HEK293 (cell line): ENCODE measurements at regions not wholly inside any gene's neighbourhood (a gene's known extent, or its start where the extent isn't known, plus 50 kb on each side); places are given as distances from the start of the nearest gene placed in this dataset.
A peak's percentile ranks its signal among the peaks of the same experiment; 100 is the strongest.

ENCODE experiments used
- GLIS1 ChIP-seq: fragments of 450-650 bp; formaldehyde crosslinking; IDR thresholded peaks from 2 replicates; pipeline ENCODE4 v1.5.1; 2016; ENCODE audit warnings: missing biosample characterization, missing genetic modification characterization
- GLIS2 ChIP-seq: fragments of 450-650 bp; formaldehyde crosslinking; IDR thresholded peaks from 2 replicates; pipeline ENCODE4 v1.5.1; 2016; ENCODE audit warnings: missing biosample characterization, missing genetic modification characterization
- KLF10 ChIP-seq: fragments of 450-650 bp; IDR thresholded peaks from 2 replicates; pipeline ENCODE4 v1.5.1; 2018; ENCODE audit warnings: missing biosample characterization, mild to moderate bottlenecking, missing genetic modification characterization
- MYNN ChIP-seq: fragments of 450-650 bp; formaldehyde crosslinking; IDR thresholded peaks from 2 replicates; pipeline ENCODE4 v1.5.1; 2016; ENCODE audit warnings: missing biosample characterization, missing genetic modification characterization, borderline replicate concordance
- SP2 ChIP-seq: fragments of 450-650 bp; formaldehyde crosslinking; IDR thresholded peaks from 2 replicates; pipeline ENCODE4 v1.5.1; 2016; ENCODE audit warnings: missing biosample characterization, missing genetic modification characterization
- SP7 ChIP-seq: fragments of 450-650 bp; formaldehyde crosslinking; IDR thresholded peaks from 2 replicates; pipeline ENCODE4 v1.5.1; 2016; ENCODE audit warnings: missing biosample characterization, missing genetic modification characterization
- ZBTB17 ChIP-seq: fragments of 450-650 bp; formaldehyde crosslinking; IDR thresholded peaks from 2 replicates; pipeline ENCODE4 v1.5.1; 2016; ENCODE audit warnings: missing biosample characterization, missing genetic modification characterization
- ZBTB20 ChIP-seq: fragments of 450-650 bp; formaldehyde crosslinking; IDR thresholded peaks from 2 replicates; pipeline ENCODE4 v1.5.1; 2016; ENCODE audit warnings: missing biosample characterization, missing genetic modification characterization
- ZBTB8A ChIP-seq: fragments of 450-650 bp; formaldehyde crosslinking; IDR thresholded peaks from 2 replicates; pipeline ENCODE4 v1.5.1; 2016; ENCODE audit warnings: missing biosample characterization, missing genetic modification characterization
- ZEB2 ChIP-seq: fragments of 450-650 bp; formaldehyde crosslinking; IDR thresholded peaks from 2 replicates; pipeline ENCODE4 v1.5.1; 2016; ENCODE audit warnings: missing biosample characterization, missing genetic modification characterization
- ZNF174 ChIP-seq: fragments of 450-650 bp; formaldehyde crosslinking; IDR thresholded peaks from 2 replicates; pipeline ENCODE4 v1.5.0; 2017; ENCODE audit warnings: missing biosample characterization, mild to moderate bottlenecking, missing genetic modification characterization
- ZNF184 ChIP-seq: fragments of 450-650 bp; IDR thresholded peaks from 2 replicates; pipeline ENCODE4 v1.5.1; 2018; ENCODE audit warnings: missing biosample characterization, mild to moderate bottlenecking, missing genetic modification characterization
- ZNF223 ChIP-seq: fragments of 450-650 bp; formaldehyde crosslinking; IDR thresholded peaks from 2 replicates; pipeline ENCODE4 v1.5.1; 2016; ENCODE audit warnings: missing biosample characterization, missing genetic modification characterization
- ZNF350 ChIP-seq: fragments of 450-650 bp; formaldehyde crosslinking; IDR thresholded peaks from 2 replicates; pipeline ENCODE4 v1.5.0; 2017; ENCODE audit warnings: missing biosample characterization, mild to moderate bottlenecking, missing genetic modification characterization
- ZNF473 ChIP-seq: fragments of 450-650 bp; formaldehyde crosslinking; IDR thresholded peaks from 2 replicates; pipeline ENCODE4 v1.5.1; 2017; ENCODE audit warnings: missing biosample characterization, missing genetic modification characterization
- ZNF521 ChIP-seq: fragments of 450-650 bp; formaldehyde crosslinking; IDR thresholded peaks from 2 replicates; pipeline ENCODE4 v1.5.1; 2017; ENCODE audit warnings: missing biosample characterization, mild to moderate bottlenecking, missing genetic modification characterization
- ZNF548 ChIP-seq: fragments of 450-650 bp; formaldehyde crosslinking; IDR thresholded peaks from 2 replicates; pipeline ENCODE4 v1.5.1; 2016; ENCODE audit warnings: missing biosample characterization, missing genetic modification characterization
- ZNF558 ChIP-seq: fragments of 450-650 bp; formaldehyde crosslinking; IDR thresholded peaks from 2 replicates; pipeline ENCODE4 v1.5.1; 2016; ENCODE audit warnings: missing biosample characterization, missing genetic modification characterization
- ZNF561 ChIP-seq: fragments of 450-650 bp; IDR thresholded peaks from 2 replicates; pipeline ENCODE4 v1.5.1; 2018; ENCODE audit warnings: missing biosample characterization, missing genetic modification characterization, borderline replicate concordance
- ZNF585B ChIP-seq: fragments of 450-650 bp; formaldehyde crosslinking; IDR thresholded peaks from 2 replicates; pipeline ENCODE4 v1.5.1; 2016; ENCODE audit warnings: missing biosample characterization, missing genetic modification characterization
- ZNF670 ChIP-seq: fragments of 450-650 bp; formaldehyde crosslinking; IDR thresholded peaks from 2 replicates; pipeline ENCODE4 v1.5.1; 2016; ENCODE audit warnings: missing biosample characterization, missing genetic modification characterization, low read depth
- ZNF776 ChIP-seq: fragments of 450-650 bp; formaldehyde crosslinking; IDR thresholded peaks from 2 replicates; pipeline ENCODE4 v1.5.0; 2017; ENCODE audit warnings: missing biosample characterization, missing genetic modification characterization, borderline replicate concordance
- TF ChIP-seq, protein P1 (sequence below): fragments of 450-650 bp; formaldehyde crosslinking; optimal IDR thresholded peaks from 2 replicates; pipeline ENCODE3; 2016; ENCODE audit warnings: missing biosample characterization, mild to moderate bottlenecking, missing genetic modification characterization
- TF ChIP-seq, protein P2 (sequence below): fragments of 450-650 bp; formaldehyde crosslinking; IDR thresholded peaks from 2 replicates; pipeline ENCODE4 v1.5.1; 2016; ENCODE audit warnings: missing biosample characterization, missing genetic modification characterization, low read depth
- TF ChIP-seq, protein P3 (sequence below): fragments of 450-650 bp; formaldehyde crosslinking; IDR thresholded peaks from 2 replicates; pipeline ENCODE4 v1.5.1; 2017; ENCODE audit warnings: missing biosample characterization, missing genetic modification characterization
- TF ChIP-seq, protein P4 (sequence below): fragments of 450-650 bp; formaldehyde crosslinking; IDR thresholded peaks from 2 replicates; pipeline ENCODE4 v1.5.1; 2016; ENCODE audit warnings: missing biosample characterization, missing genetic modification characterization
- TF ChIP-seq, protein P5 (sequence below): fragments of 450-650 bp; formaldehyde crosslinking; IDR thresholded peaks from 2 replicates; pipeline ENCODE4 v1.5.1; 2017; ENCODE audit warnings: missing biosample characterization, missing genetic modification characterization
- TF ChIP-seq, protein P6 (sequence below): fragments of 450-650 bp; formaldehyde crosslinking; IDR thresholded peaks from 2 replicates; pipeline ENCODE4 v1.5.1; 2017; ENCODE audit warnings: missing biosample characterization, missing genetic modification characterization
- TF ChIP-seq, protein P7 (sequence below): fragments of 450-650 bp; formaldehyde crosslinking; IDR thresholded peaks from 2 replicates; pipeline ENCODE4 v1.5.1; 2016; ENCODE audit warnings: missing biosample characterization, missing genetic modification characterization

DNA sequence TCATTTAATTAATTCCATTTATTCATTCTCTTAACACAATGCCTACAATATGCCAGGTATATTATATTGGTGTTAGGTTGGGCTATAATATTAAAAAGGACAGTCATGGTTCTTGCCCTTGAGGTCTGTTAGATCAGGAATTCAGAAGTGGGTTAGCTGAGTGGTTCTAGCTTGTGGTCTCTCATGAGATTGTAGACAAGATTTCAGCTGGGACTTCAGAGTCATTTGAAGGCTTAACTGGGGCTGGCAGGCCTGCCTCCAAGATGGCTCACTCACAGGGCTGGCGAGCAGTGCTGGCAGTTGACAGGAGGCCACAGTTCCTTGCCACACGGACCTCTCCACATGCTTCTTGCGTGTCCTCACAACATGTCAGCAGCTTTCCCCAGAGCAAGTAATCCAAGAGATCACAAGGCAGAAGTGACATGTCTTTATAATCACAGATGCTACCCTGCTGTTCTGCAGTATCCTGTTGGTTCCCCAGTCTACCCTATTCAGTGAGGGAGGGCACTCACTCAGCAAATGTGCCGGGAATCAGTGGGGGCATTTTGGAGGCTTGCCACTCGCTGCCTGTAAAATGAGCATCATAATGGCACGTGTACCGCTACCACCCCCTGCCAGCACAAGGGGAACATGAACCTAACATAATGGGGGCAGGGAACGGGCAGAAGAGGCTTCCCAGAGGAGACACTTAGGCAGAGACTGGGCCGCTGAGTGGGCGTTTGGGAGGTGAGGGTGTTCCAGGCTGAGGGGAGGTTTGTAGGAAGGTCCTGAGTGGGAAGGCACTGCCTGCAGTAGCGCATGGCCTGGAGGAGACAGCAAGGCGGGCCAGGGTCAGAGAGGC is 70.0 kb downstream of the EXOSC2 start (continued):
- TF ChIP-seq, protein P1, sequence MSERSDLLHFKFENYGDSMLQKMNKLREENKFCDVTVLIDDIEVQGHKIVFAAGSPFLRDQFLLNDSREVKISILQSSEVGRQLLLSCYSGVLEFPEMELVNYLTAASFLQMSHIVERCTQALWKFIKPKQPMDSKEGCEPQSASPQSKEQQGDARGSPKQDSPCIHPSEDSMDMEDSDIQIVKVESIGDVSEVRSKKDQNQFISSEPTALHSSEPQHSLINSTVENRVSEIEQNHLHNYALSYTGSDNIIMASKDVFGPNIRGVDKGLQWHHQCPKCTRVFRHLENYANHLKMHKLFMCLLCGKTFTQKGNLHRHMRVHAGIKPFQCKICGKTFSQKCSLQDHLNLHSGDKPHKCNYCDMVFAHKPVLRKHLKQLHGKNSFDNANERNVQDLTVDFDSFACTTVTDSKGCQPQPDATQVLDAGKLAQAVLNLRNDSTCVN, result no peak
- TF ChIP-seq, protein P2, sequence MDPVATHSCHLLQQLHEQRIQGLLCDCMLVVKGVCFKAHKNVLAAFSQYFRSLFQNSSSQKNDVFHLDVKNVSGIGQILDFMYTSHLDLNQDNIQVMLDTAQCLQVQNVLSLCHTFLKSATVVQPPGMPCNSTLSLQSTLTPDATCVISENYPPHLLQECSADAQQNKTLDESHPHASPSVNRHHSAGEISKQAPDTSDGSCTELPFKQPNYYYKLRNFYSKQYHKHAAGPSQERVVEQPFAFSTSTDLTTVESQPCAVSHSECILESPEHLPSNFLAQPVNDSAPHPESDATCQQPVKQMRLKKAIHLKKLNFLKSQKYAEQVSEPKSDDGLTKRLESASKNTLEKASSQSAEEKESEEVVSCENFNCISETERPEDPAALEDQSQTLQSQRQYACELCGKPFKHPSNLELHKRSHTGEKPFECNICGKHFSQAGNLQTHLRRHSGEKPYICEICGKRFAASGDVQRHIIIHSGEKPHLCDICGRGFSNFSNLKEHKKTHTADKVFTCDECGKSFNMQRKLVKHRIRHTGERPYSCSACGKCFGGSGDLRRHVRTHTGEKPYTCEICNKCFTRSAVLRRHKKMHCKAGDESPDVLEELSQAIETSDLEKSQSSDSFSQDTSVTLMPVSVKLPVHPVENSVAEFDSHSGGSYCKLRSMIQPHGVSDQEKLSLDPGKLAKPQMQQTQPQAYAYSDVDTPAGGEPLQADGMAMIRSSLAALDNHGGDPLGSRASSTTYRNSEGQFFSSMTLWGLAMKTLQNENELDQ (tag by site-specific recombination), result no peak
- no peak for TF ChIP-seq ZEB2
- peak; percentile 73 for TF ChIP-seq GLIS1
- TF ChIP-seq, protein P3, sequence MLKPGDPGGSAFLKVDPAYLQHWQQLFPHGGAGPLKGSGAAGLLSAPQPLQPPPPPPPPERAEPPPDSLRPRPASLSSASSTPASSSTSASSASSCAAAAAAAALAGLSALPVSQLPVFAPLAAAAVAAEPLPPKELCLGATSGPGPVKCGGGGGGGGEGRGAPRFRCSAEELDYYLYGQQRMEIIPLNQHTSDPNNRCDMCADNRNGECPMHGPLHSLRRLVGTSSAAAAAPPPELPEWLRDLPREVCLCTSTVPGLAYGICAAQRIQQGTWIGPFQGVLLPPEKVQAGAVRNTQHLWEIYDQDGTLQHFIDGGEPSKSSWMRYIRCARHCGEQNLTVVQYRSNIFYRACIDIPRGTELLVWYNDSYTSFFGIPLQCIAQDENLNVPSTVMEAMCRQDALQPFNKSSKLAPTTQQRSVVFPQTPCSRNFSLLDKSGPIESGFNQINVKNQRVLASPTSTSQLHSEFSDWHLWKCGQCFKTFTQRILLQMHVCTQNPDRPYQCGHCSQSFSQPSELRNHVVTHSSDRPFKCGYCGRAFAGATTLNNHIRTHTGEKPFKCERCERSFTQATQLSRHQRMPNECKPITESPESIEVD (tag by site-specific recombination), result no peak
- no peak for TF ChIP-seq SP2 (tag by site-specific recombination)
- TF ChIP-seq, protein P4, sequence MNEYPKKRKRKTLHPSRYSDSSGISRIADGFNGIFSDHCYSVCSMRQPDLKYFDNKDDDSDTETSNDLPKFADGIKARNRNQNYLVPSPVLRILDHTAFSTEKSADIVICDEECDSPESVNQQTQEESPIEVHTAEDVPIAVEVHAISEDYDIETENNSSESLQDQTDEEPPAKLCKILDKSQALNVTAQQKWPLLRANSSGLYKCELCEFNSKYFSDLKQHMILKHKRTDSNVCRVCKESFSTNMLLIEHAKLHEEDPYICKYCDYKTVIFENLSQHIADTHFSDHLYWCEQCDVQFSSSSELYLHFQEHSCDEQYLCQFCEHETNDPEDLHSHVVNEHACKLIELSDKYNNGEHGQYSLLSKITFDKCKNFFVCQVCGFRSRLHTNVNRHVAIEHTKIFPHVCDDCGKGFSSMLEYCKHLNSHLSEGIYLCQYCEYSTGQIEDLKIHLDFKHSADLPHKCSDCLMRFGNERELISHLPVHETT (tag by site-specific recombination), result no peak
- TF ChIP-seq, protein P5, sequence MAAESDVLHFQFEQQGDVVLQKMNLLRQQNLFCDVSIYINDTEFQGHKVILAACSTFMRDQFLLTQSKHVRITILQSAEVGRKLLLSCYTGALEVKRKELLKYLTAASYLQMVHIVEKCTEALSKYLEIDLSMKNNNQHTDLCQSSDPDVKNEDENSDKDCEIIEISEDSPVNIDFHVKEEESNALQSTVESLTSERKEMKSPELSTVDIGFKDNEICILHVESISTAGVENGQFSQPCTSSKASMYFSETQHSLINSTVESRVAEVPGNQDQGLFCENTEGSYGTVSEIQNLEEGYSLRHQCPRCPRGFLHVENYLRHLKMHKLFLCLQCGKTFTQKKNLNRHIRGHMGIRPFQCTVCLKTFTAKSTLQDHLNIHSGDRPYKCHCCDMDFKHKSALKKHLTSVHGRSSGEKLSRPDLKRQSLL, result no peak
- no peak for TF ChIP-seq ZNF184 (tag by site-specific recombination)
- no peak for TF ChIP-seq ZNF585B (tag by site-specific recombination)
- no peak for TF ChIP-seq ZNF223 (tag by site-specific recombination)
- TF ChIP-seq GLIS2, result 0 out of 2 replicates have a peak, but pooled peaks have one; percentile 23
- TF ChIP-seq ZNF548 (tag by site-specific recombination), result no peak
- TF ChIP-seq, protein P6, sequence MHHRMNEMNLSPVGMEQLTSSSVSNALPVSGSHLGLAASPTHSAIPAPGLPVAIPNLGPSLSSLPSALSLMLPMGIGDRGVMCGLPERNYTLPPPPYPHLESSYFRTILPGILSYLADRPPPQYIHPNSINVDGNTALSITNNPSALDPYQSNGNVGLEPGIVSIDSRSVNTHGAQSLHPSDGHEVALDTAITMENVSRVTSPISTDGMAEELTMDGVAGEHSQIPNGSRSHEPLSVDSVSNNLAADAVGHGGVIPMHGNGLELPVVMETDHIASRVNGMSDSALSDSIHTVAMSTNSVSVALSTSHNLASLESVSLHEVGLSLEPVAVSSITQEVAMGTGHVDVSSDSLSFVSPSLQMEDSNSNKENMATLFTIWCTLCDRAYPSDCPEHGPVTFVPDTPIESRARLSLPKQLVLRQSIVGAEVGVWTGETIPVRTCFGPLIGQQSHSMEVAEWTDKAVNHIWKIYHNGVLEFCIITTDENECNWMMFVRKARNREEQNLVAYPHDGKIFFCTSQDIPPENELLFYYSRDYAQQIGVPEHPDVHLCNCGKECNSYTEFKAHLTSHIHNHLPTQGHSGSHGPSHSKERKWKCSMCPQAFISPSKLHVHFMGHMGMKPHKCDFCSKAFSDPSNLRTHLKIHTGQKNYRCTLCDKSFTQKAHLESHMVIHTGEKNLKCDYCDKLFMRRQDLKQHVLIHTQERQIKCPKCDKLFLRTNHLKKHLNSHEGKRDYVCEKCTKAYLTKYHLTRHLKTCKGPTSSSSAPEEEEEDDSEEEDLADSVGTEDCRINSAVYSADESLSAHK, result peak; percentile 43; the same call in 1 of the 2 replicates
- no peak for TF ChIP-seq ZNF521 (tag by site-specific recombination)
- TF ChIP-seq ZNF473 (tag by site-specific recombination), result no peak
- TF ChIP-seq ZBTB8A (tag by site-specific recombination), result peak; percentile 51; the same call in 1 of the 2 replicates
- no peak for TF ChIP-seq ZBTB17
- TF ChIP-seq ZNF558, result no peak
- TF ChIP-seq KLF10, result no peak
- TF ChIP-seq ZBTB20 (tag by site-specific recombination), result no peak
- TF ChIP-seq ZNF561, result no peak
- no peak for TF ChIP-seq MYNN
- TF ChIP-seq ZNF670, result no peak
- TF ChIP-seq, protein P7, sequence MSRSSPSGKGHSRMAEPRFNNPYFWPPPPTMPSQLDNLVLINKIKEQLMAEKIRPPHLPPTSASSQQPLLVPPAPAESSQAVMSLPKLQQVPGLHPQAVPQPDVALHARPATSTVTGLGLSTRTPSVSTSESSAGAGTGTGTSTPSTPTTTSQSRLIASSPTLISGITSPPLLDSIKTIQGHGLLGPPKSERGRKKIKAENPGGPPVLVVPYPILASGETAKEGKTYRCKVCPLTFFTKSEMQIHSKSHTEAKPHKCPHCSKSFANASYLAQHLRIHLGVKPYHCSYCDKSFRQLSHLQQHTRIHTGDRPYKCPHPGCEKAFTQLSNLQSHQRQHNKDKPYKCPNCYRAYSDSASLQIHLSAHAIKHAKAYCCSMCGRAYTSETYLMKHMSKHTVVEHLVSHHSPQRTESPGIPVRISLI, result no peak
- no peak for TF ChIP-seq ZNF350
- TF ChIP-seq ZNF776 (tag by site-specific recombination), result no peak
- TF ChIP-seq ZNF174 (tag by site-specific recombination), result no peak
- peak; percentile 38; the same call in 1 of the 2 replicates for TF ChIP-seq SP7 (tag by site-specific recombination)
